Stromal cell of bone marrow (primary cell): ENCODE measurements at regions not wholly inside any gene's neighbourhood (a gene's known extent, or its start where the extent isn't known, plus 50 kb on each side); places are given as distances from the start of the nearest gene placed in this dataset.

ENCODE experiments used
- DNase-seq: peaks from one replicate; pipeline ENCODE4 v3.0.0-alpha.2; 2012; ENCODE audit warnings: low read depth

DNA sequence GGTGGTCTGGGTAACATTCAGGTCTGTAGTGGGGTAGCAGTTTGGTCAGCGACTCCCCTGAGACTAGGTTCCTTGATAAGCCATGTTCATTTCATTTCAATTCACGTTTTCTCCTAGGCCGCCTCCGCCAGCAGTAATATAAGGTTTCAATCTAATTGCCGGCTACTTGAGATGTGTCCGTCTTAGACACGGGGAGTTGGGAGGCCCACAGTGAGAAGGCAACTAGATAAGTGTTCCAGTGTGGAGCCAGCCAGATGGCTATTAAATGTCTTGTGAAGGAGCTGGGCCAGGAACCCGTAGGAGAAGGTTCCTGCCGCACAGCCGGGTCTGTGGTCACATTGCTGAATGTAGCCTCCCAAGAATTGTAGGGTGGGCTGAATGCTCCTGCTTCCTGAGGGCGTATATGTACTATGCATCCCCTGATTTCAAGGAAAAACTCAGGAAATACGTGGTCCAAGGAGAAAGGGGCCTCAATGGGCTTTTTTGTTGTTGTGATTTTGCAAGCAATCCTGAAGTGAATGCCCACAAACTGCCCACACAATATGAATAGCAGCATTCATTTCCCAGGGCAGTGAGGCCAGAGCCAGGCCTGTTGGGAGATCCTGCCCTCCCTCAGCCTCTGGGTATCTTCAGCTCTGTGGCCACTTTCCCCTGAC lies 220.6 kb upstream of the RPL34 start:
- no peak for DNase-seq

DNA sequence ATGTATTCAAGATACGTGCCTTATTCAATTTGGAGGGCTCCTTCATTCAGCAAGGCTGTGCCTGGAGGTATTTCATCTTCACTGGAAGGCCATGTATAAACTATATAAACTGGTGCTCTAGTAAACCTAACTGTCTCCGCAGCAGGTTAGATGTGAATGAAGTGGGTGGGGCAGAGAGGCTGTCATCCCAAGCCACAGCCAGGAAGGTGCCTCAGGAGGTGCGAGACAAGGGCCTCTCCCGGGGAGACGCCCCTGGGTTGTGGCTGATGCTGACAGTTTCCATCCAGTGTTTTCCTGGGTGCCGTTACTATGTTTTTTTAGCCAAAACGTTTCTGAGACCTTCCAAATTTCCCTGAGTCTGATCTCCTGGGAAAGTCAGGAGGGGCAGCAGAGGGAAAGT lies 221.5 kb upstream of the RPL34 start:
- no peak for DNase-seq

DNA sequence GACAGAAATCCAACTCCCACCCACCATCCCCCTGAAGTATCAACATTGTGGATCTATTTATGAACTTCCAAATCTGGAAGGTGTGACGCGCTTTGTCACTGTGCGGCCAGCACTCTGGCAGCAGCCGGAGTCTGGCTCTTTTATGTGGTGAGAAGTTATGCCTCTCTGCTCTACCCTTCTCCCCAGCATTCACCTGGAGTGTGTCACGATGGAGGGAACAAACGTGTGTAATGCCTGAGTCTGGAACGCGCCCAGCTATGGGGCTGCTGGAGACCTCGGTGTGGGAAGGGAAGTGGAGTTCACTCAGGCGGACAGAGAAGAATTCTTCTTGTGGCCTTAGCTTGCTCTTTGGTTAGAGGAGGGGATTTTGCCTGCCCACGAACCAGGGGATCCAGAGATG lies 222.1 kb upstream of the RPL34 start:
- no peak for DNase-seq

DNA sequence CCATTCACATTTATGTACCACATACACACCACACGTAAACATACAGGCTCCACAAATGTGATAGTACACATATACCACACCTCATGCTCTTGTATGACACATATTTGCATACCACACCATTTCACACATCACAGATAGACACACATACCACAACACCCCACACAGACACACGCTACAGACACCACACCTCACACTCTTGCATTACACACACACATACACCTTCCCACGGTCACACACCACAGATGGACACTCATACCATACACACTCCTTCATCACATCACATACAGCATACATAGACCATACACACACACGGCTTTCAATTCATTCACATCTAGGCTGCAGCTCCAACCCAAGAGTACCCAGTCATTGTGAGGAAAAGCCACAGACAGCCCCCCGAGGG lies 222.5 kb upstream of the RPL34 start:
- DNase-seq, result no peak

DNA sequence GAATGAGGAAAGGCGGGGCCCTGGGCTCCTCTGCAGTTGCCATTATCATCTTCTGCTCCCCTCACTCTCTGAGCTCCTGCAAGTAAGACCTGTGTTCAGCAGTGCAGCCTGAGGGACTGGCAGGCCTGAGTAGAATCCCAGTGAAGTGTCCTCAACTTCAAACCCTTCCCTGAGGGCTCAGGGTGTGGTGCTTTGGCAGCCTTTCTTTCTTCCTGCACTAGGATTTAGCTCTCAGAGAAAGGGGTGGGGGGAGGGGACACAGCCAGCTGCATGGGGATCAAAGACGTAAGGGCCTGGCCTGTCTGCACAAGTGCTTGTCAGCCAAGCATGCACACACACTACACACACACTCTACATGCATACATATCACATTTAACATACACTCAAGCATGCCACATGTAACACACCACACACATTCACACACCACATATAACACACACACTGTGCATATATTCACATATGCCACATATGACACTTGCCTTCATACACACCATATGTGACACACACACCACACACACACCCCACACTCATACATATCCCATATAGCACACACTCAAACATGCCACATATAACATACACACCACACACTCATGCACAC lies 223.4 kb upstream of the RPL34 start:
- no peak for DNase-seq

DNA sequence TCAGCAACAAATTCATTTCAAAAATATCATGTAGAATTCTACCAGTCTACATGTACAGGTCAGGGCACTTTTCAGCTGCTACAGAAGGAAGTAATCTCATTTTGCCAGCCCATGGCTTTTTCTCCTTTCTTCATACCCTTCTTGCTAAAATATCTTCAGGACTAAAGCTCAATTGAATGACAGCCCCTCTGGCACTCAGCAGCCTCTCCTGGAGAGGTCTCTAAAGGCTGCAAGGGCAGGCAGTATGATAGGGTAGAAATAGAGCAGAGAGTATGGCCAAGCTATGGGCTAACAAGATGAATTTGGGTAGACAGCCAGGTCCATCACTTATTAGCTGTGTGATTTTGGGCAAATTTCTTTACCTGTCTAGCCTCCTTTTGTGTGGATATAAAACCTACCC lies 224.6 kb upstream of the RPL34 start:
- no peak for DNase-seq

DNA sequence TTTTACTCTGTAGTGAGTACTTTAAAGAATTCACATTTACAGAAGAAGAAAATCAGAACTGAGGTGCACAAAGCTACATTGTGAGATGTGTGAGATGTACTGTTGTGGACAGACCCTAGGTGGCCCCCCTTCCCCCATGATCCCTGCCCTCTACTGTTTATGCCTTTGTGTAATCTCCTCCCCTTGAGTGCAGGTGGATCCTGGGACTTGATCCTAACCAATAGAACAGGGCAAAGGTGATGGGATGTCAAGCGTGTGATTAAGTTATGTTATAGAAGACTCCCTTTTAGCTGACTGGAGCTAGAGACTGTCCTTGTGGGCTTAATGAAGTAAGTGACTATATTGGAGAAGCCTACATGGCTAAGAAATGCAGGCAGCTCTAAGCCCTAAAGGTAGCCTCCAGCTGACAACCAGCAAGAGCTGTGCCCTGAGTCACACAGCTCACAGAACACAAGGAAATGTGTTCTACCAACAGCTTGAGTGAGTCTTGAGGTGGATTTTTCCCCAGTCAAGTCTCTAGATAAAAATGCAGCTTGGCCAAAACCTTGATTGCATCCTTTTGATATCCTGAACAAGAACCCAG lies 225.2 kb upstream of the LEF1 start:
- no peak for DNase-seq

DNA sequence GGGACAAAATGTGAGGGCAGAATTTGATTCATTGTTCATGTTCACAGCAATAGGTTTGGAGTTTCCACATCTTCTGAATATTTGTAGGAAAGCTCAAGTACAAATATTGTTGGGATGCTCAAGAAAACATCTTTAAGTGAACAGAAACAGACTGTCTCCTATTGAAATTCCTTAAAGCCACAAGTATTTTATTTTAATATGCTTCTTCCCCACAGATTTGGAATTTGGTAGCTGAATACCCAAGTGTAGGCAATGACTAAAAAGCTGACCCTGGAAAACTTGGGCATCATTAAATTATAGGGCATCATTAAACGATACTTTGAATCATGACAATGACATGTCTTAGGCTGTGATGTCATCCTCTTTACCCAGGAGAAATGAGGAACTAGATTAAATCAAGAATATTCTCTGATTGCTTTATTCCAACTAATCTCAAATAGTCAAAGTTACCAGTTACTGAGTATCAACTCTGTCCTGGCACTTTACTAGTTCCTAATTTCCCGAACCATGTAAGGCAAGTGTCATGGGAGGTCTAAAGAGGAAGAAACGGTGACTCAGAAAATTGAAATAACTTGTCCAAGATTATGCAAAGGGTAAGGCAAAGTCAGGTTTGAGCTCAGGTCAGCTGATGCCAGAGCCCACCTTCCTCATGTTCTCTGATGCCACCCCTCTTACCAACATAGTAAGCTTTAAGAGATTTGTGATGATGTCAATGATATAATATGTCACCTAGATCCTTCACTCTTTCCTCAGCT lies 223.1 kb upstream of the LEF1 start:
- DNase-seq, result no peak

DNA sequence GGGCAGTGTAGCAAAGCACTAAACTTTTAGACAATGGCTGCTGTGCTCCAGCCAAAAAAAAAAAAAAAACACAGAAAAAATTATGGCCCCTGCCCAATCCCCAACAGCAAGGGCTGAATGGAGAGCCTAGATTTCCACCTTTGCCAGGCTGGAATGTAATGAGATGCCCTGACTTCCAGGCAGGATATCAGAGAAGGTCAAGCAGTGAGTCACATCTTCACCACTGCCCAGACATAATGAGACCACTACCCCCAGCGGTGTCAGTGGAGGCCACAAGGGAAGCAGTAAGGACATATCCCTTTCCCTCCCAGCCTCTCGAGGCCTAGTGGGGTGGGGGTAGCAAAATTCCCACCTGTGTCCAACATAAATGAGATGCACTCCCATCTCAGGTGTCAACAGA lies 216.3 kb upstream of the LEF1 start:
- no peak for DNase-seq

DNA sequence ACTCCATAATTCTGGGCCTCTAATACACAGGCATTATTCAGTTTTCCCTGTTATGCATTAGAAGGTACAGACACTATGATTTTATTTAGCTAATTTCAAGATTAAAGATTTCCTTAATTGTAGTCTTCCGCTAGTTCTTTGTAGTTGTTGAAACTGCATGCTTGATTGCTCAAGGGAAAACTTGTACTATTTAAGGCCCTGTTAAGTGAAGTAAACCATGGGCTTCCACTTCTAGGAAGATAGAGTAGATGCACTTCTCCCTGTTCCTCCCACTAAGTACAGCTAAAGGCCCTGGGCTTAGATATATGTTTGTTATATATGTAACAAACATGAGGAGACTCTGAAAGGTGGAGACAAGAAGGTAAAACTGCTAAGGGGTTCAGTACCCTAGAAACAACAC lies 215.8 kb upstream of the LEF1 start:
- DNase-seq, result no peak

DNA sequence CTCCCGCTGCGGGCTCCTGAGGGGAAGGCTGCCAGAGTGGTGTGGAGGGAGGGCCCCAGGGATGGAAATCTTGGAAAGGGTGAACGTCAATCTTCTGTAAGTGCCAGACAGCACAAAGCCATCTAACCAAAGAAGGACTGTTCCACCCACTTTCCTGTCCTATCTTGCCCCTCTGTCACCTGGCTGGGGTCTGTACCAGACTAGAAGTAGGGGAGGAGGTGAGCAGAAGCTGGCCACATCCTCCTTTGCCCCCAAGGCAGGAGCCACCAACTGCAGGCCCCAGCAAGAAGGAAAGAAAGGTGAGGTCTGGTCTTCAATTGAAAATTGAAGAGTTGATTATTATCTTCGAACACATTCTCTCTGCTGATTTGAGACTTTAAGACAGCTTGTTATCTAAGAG lies 214.4 kb upstream of the LEF1 start:
- no peak for DNase-seq

DNA sequence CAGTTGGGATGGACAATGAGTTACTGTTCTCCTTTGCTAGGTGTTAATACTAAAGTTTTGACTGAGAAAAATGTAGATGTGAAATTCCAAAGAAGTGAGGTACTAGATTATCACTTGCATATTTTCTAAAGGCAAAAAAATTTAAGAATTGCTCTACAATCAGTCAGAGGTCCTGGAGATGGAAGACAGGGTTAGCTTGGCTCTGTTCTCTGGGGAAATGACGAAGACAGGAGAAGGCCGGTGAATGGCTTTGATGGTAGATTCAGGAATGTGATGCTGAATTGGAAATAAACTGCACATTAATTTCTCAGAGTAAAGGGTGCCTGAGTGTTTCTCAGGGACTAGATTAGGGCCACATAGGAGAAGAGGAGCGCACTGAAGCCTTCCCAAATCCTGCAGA lies 214.0 kb upstream of the LEF1 start:
- DNase-seq, result no peak

DNA sequence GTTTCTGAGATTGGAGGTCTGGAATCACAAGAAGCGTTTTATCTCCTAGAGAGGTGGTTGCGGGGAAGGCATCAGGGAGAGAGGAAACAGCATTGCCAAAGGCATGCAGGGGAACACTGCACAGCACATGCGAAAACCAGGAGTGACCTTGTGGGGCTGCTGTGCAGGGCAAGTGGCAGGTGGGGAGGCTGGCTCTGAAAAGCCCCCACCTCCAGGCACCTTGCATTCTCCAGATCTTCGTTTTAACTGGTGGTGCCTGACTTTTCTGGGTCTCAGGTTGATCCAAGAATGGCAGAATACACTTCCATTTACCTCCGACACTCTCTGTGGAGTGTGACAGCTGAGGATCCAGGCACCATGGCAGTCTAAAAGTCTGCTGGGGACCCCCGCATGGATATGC lies 209.4 kb upstream of the LEF1 start:
- DNase-seq, result no peak

DNA sequence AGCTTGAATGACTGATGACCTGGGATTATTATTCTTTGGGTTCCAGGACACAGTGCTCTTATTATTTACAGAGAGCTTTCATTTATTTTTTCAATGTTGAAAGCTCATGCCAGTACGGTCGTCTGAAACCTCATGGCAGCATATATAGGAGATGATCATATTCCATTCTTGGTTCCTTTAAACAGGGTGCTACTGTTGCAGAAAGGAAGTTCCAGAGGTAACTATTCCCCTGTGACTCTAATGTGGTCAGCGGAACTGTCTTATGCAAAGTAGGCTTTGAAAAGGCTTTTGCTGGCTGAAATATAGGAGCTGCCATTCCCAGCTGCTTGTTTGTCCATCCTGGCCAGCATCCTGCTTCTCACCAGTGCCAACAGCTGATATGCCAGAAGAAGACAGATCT lies 208.3 kb upstream of the LEF1 start:
- DNase-seq, result no peak

DNA sequence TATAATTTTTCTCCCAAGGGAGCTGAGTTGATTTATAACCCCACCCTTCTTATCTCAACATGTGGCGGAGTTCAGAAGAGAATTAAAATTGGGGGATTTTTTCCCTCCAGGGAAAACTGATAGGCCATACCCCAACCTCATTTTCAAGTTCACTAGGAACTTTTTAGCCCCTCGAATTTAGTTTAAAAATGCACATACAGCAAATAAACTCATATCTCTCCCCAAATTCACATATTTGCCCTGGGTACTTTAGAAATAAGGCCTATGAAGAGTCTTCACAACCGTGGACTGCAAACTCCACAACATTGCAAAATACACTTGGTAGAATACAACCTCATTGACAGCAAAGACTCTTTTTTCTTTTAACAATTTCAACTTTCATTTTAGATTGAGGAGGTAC lies 206.7 kb upstream of the LEF1 start:
- no peak for DNase-seq

DNA sequence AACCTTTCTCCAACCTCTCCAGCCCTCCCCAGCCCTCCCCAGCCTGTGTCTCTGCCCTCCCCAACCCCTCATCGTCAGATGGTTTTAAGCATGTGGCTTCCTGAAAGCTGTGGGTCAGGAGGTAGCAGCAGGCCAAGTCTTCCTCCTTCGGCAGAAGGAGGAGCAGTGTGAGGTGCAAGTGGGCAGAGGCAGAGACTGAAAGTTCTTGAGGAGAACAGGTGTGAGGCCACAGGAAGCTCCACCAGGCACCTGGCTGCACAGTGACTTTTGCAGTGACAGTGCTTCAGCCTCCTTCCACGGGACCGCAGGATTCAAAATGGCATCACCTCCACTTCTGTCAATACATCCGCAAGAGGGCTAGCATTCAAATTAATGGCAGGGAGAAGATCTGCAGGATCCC lies 203.9 kb upstream of the LEF1 start:
- DNase-seq, result no peak

DNA sequence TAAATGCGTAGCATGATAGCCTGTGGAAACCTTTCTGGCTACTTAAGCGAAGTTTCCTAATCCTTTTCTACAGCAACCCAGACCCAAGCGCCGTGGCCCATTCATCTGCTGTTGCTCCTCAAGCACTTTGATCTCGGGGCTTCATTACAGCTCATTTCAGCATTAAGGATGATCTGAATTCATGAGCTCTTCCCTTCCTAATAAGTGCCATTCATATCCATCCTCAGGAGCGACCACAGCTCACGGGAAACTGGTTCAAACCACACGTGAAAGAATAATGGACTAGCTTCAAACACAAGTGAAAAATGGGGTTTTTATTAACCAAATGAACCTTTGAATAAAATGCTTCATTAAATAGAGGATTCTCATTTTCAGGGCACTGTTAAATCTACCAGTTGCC lies 202.6 kb upstream of the LEF1 start:
- no peak for DNase-seq

DNA sequence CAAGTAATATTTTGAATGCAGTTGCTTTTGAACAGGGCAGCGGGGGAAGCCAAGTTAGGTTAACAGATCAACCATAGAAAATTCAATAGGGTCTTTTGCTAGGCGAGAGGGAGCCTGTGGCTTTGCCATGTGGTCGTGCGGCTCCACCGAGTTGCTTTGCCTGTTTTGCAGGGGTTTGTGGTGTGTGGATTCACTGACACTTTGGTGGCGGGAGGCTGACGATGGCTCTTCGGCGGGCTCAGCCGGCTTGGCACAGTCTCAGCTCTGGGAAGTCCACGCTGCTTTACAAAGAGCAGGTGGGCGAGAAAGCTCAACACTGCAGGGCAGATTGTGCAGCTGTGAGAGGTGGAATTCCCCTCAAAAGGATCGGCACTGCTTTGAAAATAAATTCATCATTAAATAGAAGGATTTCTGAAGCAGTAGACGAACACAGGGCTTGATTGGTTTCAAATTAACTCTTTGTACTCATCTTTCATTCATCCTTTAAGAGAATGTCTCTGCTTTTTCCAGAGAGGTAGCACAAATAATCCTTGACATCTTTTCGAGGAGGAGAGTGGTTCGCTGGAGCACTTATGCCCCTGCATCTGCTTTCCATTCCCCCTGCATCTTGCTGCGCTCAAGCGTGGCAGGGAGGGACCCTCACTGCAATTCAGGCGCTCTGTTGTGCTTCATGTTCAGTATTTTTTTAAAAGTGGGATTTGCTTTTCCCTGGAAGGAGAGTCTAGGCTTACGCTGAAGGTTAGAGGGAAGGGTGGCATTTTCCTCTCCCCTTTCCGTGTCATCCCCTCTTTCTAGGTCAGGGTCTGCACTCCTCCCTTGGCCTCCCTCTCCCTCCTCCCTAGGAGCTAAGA lies 201.8 kb upstream of the LEF1 start:
- DNase-seq, result no peak

DNA sequence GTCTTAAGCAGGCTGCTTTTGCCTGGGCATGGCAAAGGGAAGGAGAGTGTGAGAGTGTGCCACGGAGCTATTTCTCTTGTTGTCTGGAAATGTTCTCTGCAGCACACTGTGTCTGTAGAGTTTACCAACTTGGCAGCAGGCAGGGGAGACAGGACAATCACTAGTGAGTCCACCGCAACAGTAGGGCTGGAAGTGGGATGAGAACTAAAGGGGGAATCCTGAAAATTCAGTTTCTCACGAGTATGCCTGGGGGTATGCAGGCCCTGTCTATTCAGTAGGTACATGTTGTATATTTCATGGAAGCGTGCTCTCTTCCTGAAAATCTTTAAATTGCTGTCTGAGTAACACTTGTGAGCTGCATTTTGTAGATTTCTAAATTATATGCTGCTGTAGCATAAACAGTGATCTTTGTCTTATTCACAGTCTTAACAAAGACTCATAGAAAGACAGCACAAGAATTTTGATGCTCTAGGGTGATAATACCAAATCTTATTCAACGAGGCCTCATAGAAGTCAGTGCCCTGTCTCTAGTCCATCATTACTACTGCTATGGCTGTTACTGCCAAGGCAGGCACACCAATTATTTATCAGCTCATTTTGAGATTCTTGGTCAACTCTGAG lies 200.4 kb upstream of the LEF1 start:
- no peak for DNase-seq

DNA sequence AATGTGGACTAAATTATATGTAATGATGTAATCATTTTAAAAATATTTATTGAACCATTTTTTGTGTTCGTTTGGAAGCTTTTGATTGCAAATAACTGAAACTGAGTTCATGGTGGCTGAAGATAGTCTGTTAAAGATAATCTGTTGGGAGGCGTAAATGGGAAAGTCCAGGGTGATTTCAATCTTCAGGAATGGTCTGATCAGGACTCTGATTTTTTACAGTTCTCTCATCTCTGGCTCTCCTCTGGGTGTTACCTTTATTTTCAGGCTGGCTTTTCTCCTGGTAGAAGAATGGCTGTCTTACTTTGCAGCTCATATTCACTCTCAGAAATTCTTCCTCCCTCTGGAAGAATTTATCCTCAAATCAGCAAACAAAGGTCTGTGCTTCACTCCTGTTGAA lies 199.0 kb upstream of the LEF1 start:
- DNase-seq, result no peak

DNA sequence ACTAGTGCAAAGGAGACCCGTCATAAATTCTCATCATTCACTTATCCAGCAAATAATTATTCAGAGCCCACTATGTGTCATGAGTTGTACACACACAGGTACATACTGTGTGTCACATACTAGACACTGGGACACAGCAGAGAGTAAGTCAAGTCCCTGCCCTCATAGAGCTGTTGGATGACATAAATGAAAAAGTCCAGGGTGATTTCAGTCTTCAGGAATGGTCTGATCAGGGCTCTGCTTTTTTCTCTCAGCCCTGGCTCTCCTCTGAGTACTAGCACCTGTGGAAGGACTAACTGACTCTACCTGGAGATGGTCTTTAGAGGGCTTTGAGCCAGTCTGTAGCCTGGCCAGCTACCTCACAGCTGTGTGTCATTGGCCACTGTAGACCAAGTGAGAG lies 198.0 kb upstream of the LEF1 start:
- DNase-seq, result no peak

DNA sequence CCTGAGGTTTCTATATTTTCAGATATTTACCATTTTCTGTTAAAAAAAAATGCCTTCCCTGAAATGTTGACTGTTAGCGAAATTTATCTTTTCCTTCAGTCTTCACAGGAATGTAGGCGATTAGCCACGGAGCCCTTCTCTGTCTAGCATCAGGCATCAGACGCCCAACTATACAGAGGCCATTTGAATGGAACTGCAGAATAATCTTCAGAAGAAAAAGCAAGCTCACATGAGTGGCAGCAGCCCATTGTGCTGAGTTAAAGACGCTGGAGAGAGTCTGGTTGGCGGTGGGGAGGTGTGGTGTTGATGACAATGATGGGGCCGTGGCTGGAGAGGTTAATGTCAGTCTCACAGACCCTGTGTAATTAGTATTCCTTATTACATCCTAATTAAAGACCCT lies 196.8 kb upstream of the LEF1 start:
- DNase-seq, result no peak
